Tibial artery (tissue), 4 donors: ENCODE measurements at regions not wholly inside any gene's neighbourhood (a gene's known extent, or its start where the extent isn't known, plus 50 kb on each side); places are given as distances from the start of the nearest gene placed in this dataset.

Experiments used
- DNase-seq, 2 donors: peaks; one replicate each; pipeline ENCODE4 v3.0.0-alpha.2; 2019
- H3K27ac ChIP-seq, 2 donors: fragments of 200-600 bp; sonication (generic) in 1 of 2; 1 replicate in 1 of 2; 2 replicates in 1 of 2; pipeline ENCODE4 v1.5.1; 2018 to 2019; ENCODE audit warnings: mild to moderate bottlenecking in 1 of 2
- H3K27me3 ChIP-seq, 2 donors: fragments of 200-600 bp; sonication (generic) in 1 of 2; one replicate each; pipeline versions ENCODE4 v1.5.1 to v1.6.0; 2016 to 2019
- H3K36me3 ChIP-seq, 3 donors: fragments of 200-600 bp; sonication (generic) in 2 of 3; one replicate each; pipeline ENCODE4 v1.5.1; 2016 to 2019; ENCODE audit warnings: mild to moderate bottlenecking in 2 of 3
- H3K4me1 ChIP-seq, 4 donors: fragments of 200-600 bp; sonication (generic) in 2 of 4; 1 replicate in 3 of 4; 2 replicates in 1 of 4; pipeline ENCODE4 v1.5.1; 2016 to 2019
- H3K4me3 ChIP-seq, 2 donors: fragments of 200-600 bp; sonication (generic) in 1 of 2; 1 replicate in 1 of 2; 2 replicates in 1 of 2; pipeline ENCODE4 v1.5.1; 2018 to 2019; ENCODE audit warnings: mild to moderate bottlenecking in 2 of 2
- H3K9me3 ChIP-seq, 3 donors: fragments of 200-600 bp; sonication (generic) in 1 of 3; one replicate each; pipeline ENCODE4 v1.5.1; 2016 to 2019
- CTCF ChIP-seq, 2 experiments: fragments of 200-600 bp in 1 of 2; fragments of 450-650 bp in 1 of 2; IDR thresholded peaks; one replicate each; pipeline ENCODE4 v1.5.1; 2017 to 2019; ENCODE audit warnings: antibody characterized with exemption in 2 of 2, mild to moderate bottlenecking in 1 of 2, moderate library complexity in 1 of 2
- intact Hi-C: fragments of 100-400 bp; cut with DNase I; formaldehyde crosslinking; loops from one replicate; pipeline ENCODE4 v1.15.0; 2023; ENCODE audit warnings: low total_unique reads

DNA sequence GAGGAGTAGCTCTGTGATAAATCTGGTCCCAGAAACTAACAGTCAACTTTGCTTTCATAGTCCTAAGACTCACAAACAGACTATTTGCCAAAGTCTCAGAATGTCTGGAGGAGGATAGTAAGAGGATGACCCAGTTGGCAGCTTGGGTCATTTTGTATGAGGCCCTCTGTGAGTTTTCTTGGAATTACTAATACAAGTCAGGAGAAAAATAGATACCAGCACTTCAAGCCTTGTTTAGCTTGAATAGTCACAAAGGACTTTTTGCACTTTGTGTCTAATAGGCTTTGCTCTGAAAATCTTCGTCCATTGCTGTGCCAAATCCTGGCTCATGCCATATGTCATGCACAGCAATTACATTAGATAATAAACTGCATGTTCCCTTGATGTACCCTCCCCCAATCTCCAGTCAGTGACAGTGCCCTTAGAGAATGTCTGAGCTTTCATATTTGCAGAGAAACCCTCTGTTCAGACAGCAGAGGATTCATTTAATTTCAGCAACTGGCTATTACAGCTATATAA, 612.8 kb downstream of the CSNK1G3 start:
- no peaks in the 10 kb centered on the region for H3K36me3 ChIP-seq
- H3K4me1 ChIP-seq, result peaks cover 0 to 9% (median 0%) of the 10 kb centered on the region in 4 donors
- H3K27me3 ChIP-seq, result no peaks in the 10 kb centered on the region
- intact Hi-C loops, result no loop called here
- no peak for TF ChIP-seq CTCF (IDR thresholded peaks at IDR 0.05)
- H3K27ac ChIP-seq, result no peak overlapping the region
- H3K4me3 ChIP-seq, result no peak overlapping the region
- DNase-seq, result no peak
- no peaks in the 10 kb centered on the region for H3K9me3 ChIP-seq

- TF ChIP-seq CTCF (IDR thresholded peaks at IDR 0.05), result no peak
Observed at GRCh38 chr5:124121198-124121597, 609.2 kb downstream of the CSNK1G3 start.

DNA sequence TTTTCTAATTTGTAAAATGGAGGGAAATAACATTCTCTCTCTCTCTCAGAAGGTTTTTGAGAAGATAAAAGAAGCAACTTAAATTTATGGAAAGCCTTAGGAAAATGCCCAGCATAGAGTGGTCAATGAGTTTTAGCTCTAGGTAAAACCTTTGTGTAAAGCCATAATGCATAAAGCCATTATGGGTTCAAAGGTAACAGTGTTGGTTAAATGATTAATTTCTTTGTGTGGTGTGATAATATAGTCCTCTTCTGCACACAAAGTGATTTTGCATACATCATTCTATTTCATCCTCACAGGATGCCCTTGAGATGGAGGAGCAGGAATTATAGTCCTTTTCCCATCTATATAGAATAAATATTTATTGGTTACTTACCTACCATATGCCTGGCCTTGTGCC, 602.9 kb downstream of the CSNK1G3 start:
- H3K27me3 ChIP-seq, result no peaks in the 10 kb centered on the region

More at GRCh38 chr5:124121198-124121597, 609.2 kb downstream of the CSNK1G3 start:
- H3K27me3 ChIP-seq, result no peaks in the 10 kb centered on the region
- no peak for DNase-seq
- no peaks in the 10 kb centered on the region for H3K4me1 ChIP-seq
- no peaks in the 10 kb centered on the region for H3K36me3 ChIP-seq
- intact Hi-C loops, result no loop called here
- no peak overlapping the region for H3K4me3 ChIP-seq
- no peak overlapping the region for H3K27ac ChIP-seq
- H3K9me3 ChIP-seq, result no peaks in the 10 kb centered on the region

DNA sequence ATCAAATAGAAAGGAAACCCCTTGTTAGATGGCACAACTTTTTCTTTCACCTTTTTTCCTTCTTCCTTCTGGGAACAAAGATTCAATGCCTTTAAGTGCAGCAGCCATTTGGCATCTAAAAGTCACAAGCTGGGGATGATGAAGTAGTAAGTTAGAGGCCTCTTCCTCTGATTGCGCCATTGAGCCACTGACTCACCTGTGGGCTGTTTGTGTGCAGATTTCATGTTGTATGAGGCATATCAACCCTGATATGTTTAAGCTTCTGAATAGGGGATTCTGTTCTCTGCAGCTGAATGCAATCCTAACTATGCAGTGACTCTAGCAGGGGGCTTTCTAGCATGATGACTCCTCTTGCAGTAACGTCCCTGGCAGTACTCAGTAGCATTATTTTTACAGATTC, 599.9 kb downstream of the CSNK1G3 start:
- intact Hi-C loops, result no loop called here

More for the DNA sequence above, 602.9 kb downstream of the CSNK1G3 start:
- TF ChIP-seq CTCF (IDR thresholded peaks at IDR 0.05), result no peak
- no peak overlapping the region for H3K4me3 ChIP-seq
- intact Hi-C loops, result no loop called here
- H3K9me3 ChIP-seq, result no peaks in the 10 kb centered on the region
- no peak for DNase-seq
- no peaks in the 10 kb centered on the region for H3K4me1 ChIP-seq
- no peaks in the 10 kb centered on the region for H3K36me3 ChIP-seq
- H3K27ac ChIP-seq, result no peak overlapping the region

DNA sequence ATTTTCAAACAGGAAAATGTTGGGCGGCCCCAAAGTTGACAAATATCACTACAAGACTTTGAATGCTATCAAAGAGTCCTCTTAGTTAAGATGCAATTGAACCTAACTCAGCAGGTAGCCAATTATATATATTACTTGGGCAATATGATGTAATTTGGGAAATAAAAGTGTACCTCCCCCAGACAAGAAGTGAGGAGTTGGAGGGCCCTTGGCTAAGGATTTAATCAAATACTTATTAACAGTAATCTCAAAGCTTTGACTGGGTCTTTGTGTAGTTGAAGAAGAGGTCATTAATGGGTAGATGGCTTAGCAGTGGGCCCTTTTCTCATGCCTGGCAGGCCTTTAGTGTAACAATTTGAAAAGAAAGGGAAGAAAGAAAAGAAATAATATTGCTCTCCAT, 599.0 kb downstream of the CSNK1G3 start:
- no peak for DNase-seq
- Histone ChIP-seq H3K4me1 (no peaks in the 10 kb centered on the region), H3K4me3 (no peak overlapping the region), H3K36me3 (no peaks in the 10 kb centered on the region), H3K27ac (no peak overlapping the region), H3K27me3 (no peaks in the 10 kb centered on the region), H3K9me3 (no peaks in the 10 kb centered on the region)
- intact Hi-C loops, result no loop called here
- no peak for TF ChIP-seq CTCF (IDR thresholded peaks at IDR 0.05)

More for the DNA sequence above, 599.9 kb downstream of the CSNK1G3 start:
- Histone ChIP-seq H3K4me1 (no peaks in the 10 kb centered on the region), H3K36me3 (no peaks in the 10 kb centered on the region), H3K27me3 (no peaks in the 10 kb centered on the region), H3K9me3 (no peaks in the 10 kb centered on the region), H3K4me3 (no peak overlapping the region), H3K27ac (no peak overlapping the region)
- DNase-seq, result no peak
- TF ChIP-seq CTCF (IDR thresholded peaks at IDR 0.05), result no peak

DNA sequence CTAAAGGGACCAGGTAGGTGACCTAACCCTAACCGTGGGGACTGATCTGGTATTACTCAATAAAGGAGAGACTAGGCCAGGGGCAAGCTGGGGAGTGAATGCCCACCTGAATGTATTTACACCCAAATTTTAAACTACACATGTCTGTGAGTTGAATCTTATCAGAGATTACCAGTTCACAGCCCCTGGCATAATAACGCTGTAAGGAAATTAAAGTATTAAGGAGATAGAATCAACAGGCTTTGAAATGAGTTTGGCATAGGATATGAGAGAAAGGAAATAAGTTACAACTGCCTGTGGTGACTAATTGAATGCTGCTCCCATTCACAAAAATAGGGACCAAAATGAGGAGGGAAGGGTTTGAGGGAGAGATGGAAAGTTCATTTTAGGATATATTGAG, 593.3 kb downstream of the CSNK1G3 start:
- intact Hi-C loops, result no loop called here
- Histone ChIP-seq H3K9me3 (no peaks in the 10 kb centered on the region), H3K27ac (no peak overlapping the region), H3K36me3 (no peaks in the 10 kb centered on the region), H3K27me3 (no peaks in the 10 kb centered on the region), H3K4me1 (no peaks in the 10 kb centered on the region), H3K4me3 (no peak overlapping the region)
- TF ChIP-seq CTCF (IDR thresholded peaks at IDR 0.05), result no peak
- DNase-seq, result no peak
